ENCODE measurements at regions not wholly inside any gene's neighbourhood (a gene's known extent, or its start where the extent isn't known, plus 50 kb on each side); places are given as distances from the start of the nearest gene placed in this dataset.

GRCh38 chr14:58712357-58712756 lies 74.6 kb downstream of the DACT1 start:
- TF ChIP-seq CTCF (IDR thresholded peaks at IDR 0.05; ENCODE audit: low read length) (no peak), EZH2 (IDR thresholded peaks at IDR 0.05; ENCODE audit: borderline replicate concordance, low read length) (no peak)
- Histone ChIP-seq H3K27me3 (ENCODE audit: insufficient read depth, low read length) (no peaks in the 10 kb centered on the region), H3K36me3 (ENCODE audit: insufficient read depth, low read length) (no peaks in the 10 kb centered on the region), H3K4me2 (ENCODE audit: low read length) (no peak overlapping the region), H3K4me3 (ENCODE audit: low read depth, low read length, poor library complexity, severe bottlenecking) (no peak overlapping the region), H3K4me1 (ENCODE audit: insufficient read depth, low read length, severe bottlenecking) (no peaks in the 10 kb centered on the region), H3F3A (ENCODE audit: insufficient read depth, low read length) (no peaks in the 10 kb centered on the region), H3K9ac (ENCODE audit: low read length) (no peak overlapping the region), H3K79me2 (ENCODE audit: insufficient read depth, low read length) (no peaks in the 10 kb centered on the region), H2AFZ (ENCODE audit: low read length) (no peak overlapping the region), H4K20me1 (ENCODE audit: insufficient read depth, low read length) (no peaks in the 10 kb centered on the region), H3K9me3 (ENCODE audit: low read length) (no peaks in the 10 kb centered on the region), H3K27ac (ENCODE audit: low read depth, low read length, poor library complexity, severe bottlenecking) (no peak overlapping the region), H3K9me2 (ENCODE audit: low read depth, low read length) (no peaks in the 10 kb centered on the region)

GRCh38 chr14:58713677-58714076 lies 75.9 kb downstream of the DACT1 start:
- Histone ChIP-seq H3K9ac (ENCODE audit: low read length) (no peak overlapping the region), H3K4me2 (ENCODE audit: low read length) (no peak overlapping the region), H3K79me2 (ENCODE audit: insufficient read depth, low read length) (no peaks in the 10 kb centered on the region), H3K9me2 (ENCODE audit: low read depth, low read length) (no peaks in the 10 kb centered on the region), H2AFZ (ENCODE audit: low read length) (no peak overlapping the region), H3K27ac (ENCODE audit: low read depth, low read length, poor library complexity, severe bottlenecking) (no peak overlapping the region), H3F3A (ENCODE audit: insufficient read depth, low read length) (no peaks in the 10 kb centered on the region), H3K4me1 (ENCODE audit: insufficient read depth, low read length, severe bottlenecking) (no peaks in the 10 kb centered on the region), H3K4me3 (ENCODE audit: low read depth, low read length, poor library complexity, severe bottlenecking) (no peak overlapping the region), H4K20me1 (ENCODE audit: insufficient read depth, low read length) (no peaks in the 10 kb centered on the region), H3K27me3 (ENCODE audit: insufficient read depth, low read length) (no peaks in the 10 kb centered on the region), H3K9me3 (ENCODE audit: low read length) (no peaks in the 10 kb centered on the region), H3K36me3 (ENCODE audit: insufficient read depth, low read length) (no peaks in the 10 kb centered on the region)
- TF ChIP-seq EZH2 (IDR thresholded peaks at IDR 0.05; ENCODE audit: borderline replicate concordance, low read length) (no peak), CTCF (IDR thresholded peaks at IDR 0.05; ENCODE audit: low read length) (no peak)

GRCh38 chr14:58716706-58717105 lies 78.9 kb downstream of the DACT1 start:
- Histone ChIP-seq H3K9me2 (ENCODE audit: low read depth, low read length) (no peaks in the 10 kb centered on the region), H4K20me1 (ENCODE audit: insufficient read depth, low read length) (no peaks in the 10 kb centered on the region), H3F3A (ENCODE audit: insufficient read depth, low read length) (no peaks in the 10 kb centered on the region), H3K9me3 (ENCODE audit: low read length) (no peaks in the 10 kb centered on the region), H3K27ac (ENCODE audit: low read depth, low read length, poor library complexity, severe bottlenecking) (no peak overlapping the region), H3K27me3 (ENCODE audit: insufficient read depth, low read length) (no peaks in the 10 kb centered on the region), H2AFZ (ENCODE audit: low read length) (no peak overlapping the region), H3K4me3 (ENCODE audit: low read depth, low read length, poor library complexity, severe bottlenecking) (no peak overlapping the region), H3K9ac (ENCODE audit: low read length) (no peak overlapping the region), H3K36me3 (ENCODE audit: insufficient read depth, low read length) (no peaks in the 10 kb centered on the region), H3K4me2 (ENCODE audit: low read length) (no peak overlapping the region), H3K79me2 (ENCODE audit: insufficient read depth, low read length) (no peaks in the 10 kb centered on the region), H3K4me1 (ENCODE audit: insufficient read depth, low read length, severe bottlenecking) (no peaks in the 10 kb centered on the region)
- TF ChIP-seq EZH2 (IDR thresholded peaks at IDR 0.05; ENCODE audit: borderline replicate concordance, low read length) (no peak), CTCF (IDR thresholded peaks at IDR 0.05; ENCODE audit: low read length) (no peak)

Data from OCI-LY1 (cell line).